NB4 (cell line): ENCODE measurements at regions not wholly inside any gene's neighbourhood (a gene's known extent, or its start where the extent isn't known, plus 50 kb on each side); places are given as distances from the start of the nearest gene placed in this dataset.

Source experiments
- POLR2A ChIP-seq: IDR thresholded peaks from 2 replicates; pipeline ENCODE4 v1.6.1; 2011; ENCODE audit warnings: mild to moderate bottlenecking; ENCODE audit not compliant: insufficient read length; ENCODE audit errors: extremely low read depth
- TF ChIP-seq, protein P1 (sequence below): IDR thresholded peaks from one replicate; pipeline ENCODE4 v1.5.1; 2012; ENCODE audit warnings: low read depth, low read length

DNA sequence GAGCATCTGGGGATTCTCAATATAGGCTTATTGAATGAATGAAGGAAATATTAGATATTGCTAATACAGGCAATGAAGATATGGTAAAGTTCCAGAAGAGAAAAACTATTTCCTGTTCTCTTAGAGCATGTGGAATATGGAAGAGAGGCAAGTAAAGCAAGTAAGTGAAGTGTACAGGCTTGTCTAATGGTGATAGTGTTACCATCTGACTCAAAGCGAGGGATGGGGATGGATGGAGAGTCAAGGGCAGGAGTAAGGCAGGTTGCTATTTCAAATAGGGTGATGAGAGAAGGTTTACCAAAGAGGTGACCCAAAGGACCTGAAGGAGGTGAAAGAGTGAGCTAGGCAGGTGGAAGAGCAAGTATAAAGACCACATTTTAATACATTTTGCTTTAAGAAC lies 55.2 kb upstream of the SLC38A11 start:
- TF ChIP-seq POLR2A: no peak
- TF ChIP-seq, protein P1, sequence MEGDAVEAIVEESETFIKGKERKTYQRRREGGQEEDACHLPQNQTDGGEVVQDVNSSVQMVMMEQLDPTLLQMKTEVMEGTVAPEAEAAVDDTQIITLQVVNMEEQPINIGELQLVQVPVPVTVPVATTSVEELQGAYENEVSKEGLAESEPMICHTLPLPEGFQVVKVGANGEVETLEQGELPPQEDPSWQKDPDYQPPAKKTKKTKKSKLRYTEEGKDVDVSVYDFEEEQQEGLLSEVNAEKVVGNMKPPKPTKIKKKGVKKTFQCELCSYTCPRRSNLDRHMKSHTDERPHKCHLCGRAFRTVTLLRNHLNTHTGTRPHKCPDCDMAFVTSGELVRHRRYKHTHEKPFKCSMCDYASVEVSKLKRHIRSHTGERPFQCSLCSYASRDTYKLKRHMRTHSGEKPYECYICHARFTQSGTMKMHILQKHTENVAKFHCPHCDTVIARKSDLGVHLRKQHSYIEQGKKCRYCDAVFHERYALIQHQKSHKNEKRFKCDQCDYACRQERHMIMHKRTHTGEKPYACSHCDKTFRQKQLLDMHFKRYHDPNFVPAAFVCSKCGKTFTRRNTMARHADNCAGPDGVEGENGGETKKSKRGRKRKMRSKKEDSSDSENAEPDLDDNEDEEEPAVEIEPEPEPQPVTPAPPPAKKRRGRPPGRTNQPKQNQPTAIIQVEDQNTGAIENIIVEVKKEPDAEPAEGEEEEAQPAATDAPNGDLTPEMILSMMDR: no peak
